DMS153 treated with DMSO at 0.1 percent for 48 hours (cell line): ENCODE measurements at regions not wholly inside any gene's neighbourhood (a gene's known extent, or its start where the extent isn't known, plus 50 kb on each side); places are given as distances from the start of the nearest gene placed in this dataset.
A peak's percentile ranks its signal among the peaks of the same experiment; 100 is the strongest.
"Not testable (repeated sequence)": the region's sequence is repeated elsewhere in the genome, so short reads cannot be mapped to it uniquely, and the experiment has no call there.

Source experiments
- DNase-seq: peaks from one replicate; lab custom pipeline; 2025; ENCODE audit not compliant: unreplicated experiment; lab: John Stamatoyannopoulos, UW

- DNase-seq: no peak
Observed at GRCh38 chr6:22132656-22133055, 164.2 kb downstream of the PRL start.

GRCh38 chr6:22133357-22133756 lies 163.5 kb downstream of the PRL start:
- no peak for DNase-seq

GRCh38 chr6:22134308-22134707 lies 162.5 kb downstream of the PRL start:
- DNase-seq: no peak

GRCh38 chr6:22135395-22135794 lies 161.4 kb downstream of the PRL start:
- DNase-seq: no peak

GRCh38 chr6:22140736-22141135 lies 156.1 kb downstream of the PRL start:
- not testable (repeated sequence) for DNase-seq

GRCh38 chr6:22141241-22141745 lies 155.5 kb downstream of the PRL start:
- DNase-seq: peak; percentile 91

GRCh38 chr6:22142856-22143255 lies 154.0 kb downstream of the PRL start:
- no peak for DNase-seq

- no peak for DNase-seq
Observed at GRCh38 chr6:22145376-22145775, 151.5 kb downstream of the PRL start.

- DNase-seq: peak; percentile 65
Observed at GRCh38 chr6:22145823-22146677, 150.8 kb downstream of the PRL start.

- no peak for DNase-seq
Observed at GRCh38 chr6:22146678-22146930, 150.2 kb downstream of the PRL start.

GRCh38 chr6:22146931-22147701 lies 149.7 kb downstream of the PRL start:
- DNase-seq: peak; percentile 72

- DNase-seq: peak; percentile 72
Observed at GRCh38 chr6:22147921-22148776, 148.7 kb downstream of the PRL start.

GRCh38 chr6:22149096-22149495 lies 147.7 kb downstream of the PRL start:
- DNase-seq: peak; percentile 54

GRCh38 chr6:22149501-22150367 lies 147.1 kb downstream of the PRL start:
- peak; percentile 62 for DNase-seq

GRCh38 chr6:22150368-22151035 lies 146.3 kb downstream of the PRL start:
- DNase-seq: no peak

GRCh38 chr6:22151892-22152291 lies 144.9 kb downstream of the PRL start:
- no peak for DNase-seq

- no peak for DNase-seq
Observed at GRCh38 chr6:22152841-22153240, 144.0 kb downstream of the PRL start.

- no peak for DNase-seq
Observed at GRCh38 chr6:22153384-22154158, 143.3 kb downstream of the PRL start.

GRCh38 chr6:22155551-22155950 lies 141.3 kb downstream of the PRL start:
- no peak for DNase-seq
